DOHH2 (cell line): ENCODE measurements at regions not wholly inside any gene's neighbourhood (a gene's known extent, or its start where the extent isn't known, plus 50 kb on each side); places are given as distances from the start of the nearest gene placed in this dataset.

Experiments
- H3F3A ChIP-seq: fragments of 200-600 bp; sonication (generic), shearing (Covaris generic); 2 replicates; pipeline ENCODE4 v1.6.0; 2016; ENCODE audit warnings: antibody characterized with exemption, mild to moderate bottlenecking; ENCODE audit not compliant: control insufficient read depth, insufficient read depth
- H3K27ac ChIP-seq: fragments of 200-600 bp; sonication (generic); 2 replicates; pipeline ENCODE4 v1.5.1; 2014; ENCODE audit warnings: low read depth, mild to moderate bottlenecking, low read length, moderate library complexity
- H3K27me3 ChIP-seq: fragments of 200-600 bp; sonication (generic); 2 replicates; pipeline ENCODE4 v1.6.1; 2014; ENCODE audit warnings: mild to moderate bottlenecking, low read length, mixed read lengths; ENCODE audit not compliant: control insufficient read depth
- H3K36me3 ChIP-seq: fragments of 200-600 bp; sonication (generic); 2 replicates; pipeline ENCODE4 v1.6.1; 2014; ENCODE audit warnings: mild to moderate bottlenecking, low read length, moderate library complexity, mixed read lengths; ENCODE audit not compliant: control insufficient read depth
- H3K4me1 ChIP-seq: fragments of 200-600 bp; sonication (generic); 2 replicates; pipeline ENCODE4 v1.6.1; 2014; ENCODE audit warnings: mild to moderate bottlenecking, low read length, mixed read lengths; ENCODE audit not compliant: control insufficient read depth
- H3K4me2 ChIP-seq: fragments of 200-600 bp; sonication (generic); 2 replicates; pipeline ENCODE4 v1.6.0; 2014; ENCODE audit warnings: mild to moderate bottlenecking, low read length, moderate library complexity
- H3K4me3 ChIP-seq: fragments of 200-600 bp; sonication (generic); 2 replicates; pipeline ENCODE4 v1.5.1; 2014; ENCODE audit warnings: mild to moderate bottlenecking, low read length, mixed read lengths
- H3K79me2 ChIP-seq: fragments of 200-600 bp; sonication (generic); 2 replicates; pipeline ENCODE4 v1.6.1; 2014; ENCODE audit warnings: mild to moderate bottlenecking, low read length, mixed read lengths; ENCODE audit not compliant: control insufficient read depth
- H3K9me2 ChIP-seq: fragments of 200-600 bp; sonication (generic); replicated peaks from 2 replicates; pipeline ENCODE4 v1.6.1; 2014; ENCODE audit warnings: mild to moderate bottlenecking, low read length, mixed read lengths; ENCODE audit not compliant: control insufficient read depth
- H3K9me3 ChIP-seq: fragments of 200-600 bp; sonication (generic); 2 replicates; pipeline ENCODE4 v1.6.1; 2014; ENCODE audit warnings: antibody characterized with exemption, low read length, mixed read lengths; ENCODE audit not compliant: control insufficient read depth, insufficient read depth
- H4K20me1 ChIP-seq: fragments of 200-600 bp; sonication (generic); 2 replicates; pipeline ENCODE4 v1.6.0; 2014; ENCODE audit warnings: low read depth, mild to moderate bottlenecking, antibody characterized with exemption, low read length, moderate library complexity; ENCODE audit not compliant: control insufficient read depth, insufficient read depth
- EZH2phosphoT487 ChIP-seq: fragments of 200-600 bp; sonication (generic); IDR thresholded peaks from 2 replicates; pipeline ENCODE4 v1.6.1; 2017; ENCODE audit warnings: borderline replicate concordance, mild to moderate bottlenecking, antibody characterized with exemption, low read length, moderate library complexity, mixed read lengths
- TF ChIP-seq, protein P1 (sequence below): fragments of 200-600 bp; sonication (generic); IDR thresholded peaks from one replicate; pipeline ENCODE4 v1.5.1; 2014; ENCODE audit warnings: antibody characterized with exemption, mild to moderate bottlenecking, low read depth, low read length; ENCODE audit not compliant: poor library complexity, severe bottlenecking

DNA sequence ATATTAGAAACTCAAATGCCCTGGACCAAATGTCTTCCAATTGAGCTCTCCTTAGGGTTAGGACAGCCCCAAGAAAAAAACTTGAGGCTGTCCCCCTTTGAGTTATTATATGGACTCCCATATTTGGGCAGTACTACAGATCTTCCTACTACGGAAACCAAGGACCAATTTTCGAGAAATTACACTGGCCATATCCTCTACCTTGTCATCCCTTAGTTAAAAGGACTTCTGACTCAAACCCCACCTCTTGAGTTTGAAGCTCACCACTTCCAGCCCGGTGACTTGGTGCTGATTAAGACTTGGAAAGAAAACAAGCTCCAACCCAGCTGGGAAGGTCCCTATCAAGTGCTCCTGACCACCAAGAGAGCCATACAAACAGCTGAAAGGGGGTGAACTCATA lies 497.0 kb upstream of the GRAMD2B start:
- H3K4me1 ChIP-seq: peaks cover 14% of the 10 kb centered on the region
- H3K9me3 ChIP-seq: peaks cover 5% of the 10 kb centered on the region; the same call in 1 of the 2 replicates
- H3K9me2 ChIP-seq: no peaks in the 10 kb centered on the region
- H4K20me1 ChIP-seq: no peaks in the 10 kb centered on the region
- no peaks in the 10 kb centered on the region for H3K27me3 ChIP-seq
- H3K79me2 ChIP-seq: no peaks in the 10 kb centered on the region
- H3K27ac ChIP-seq: no peak overlapping the region
- H3K4me2 ChIP-seq: no peak overlapping the region
- no peaks in the 10 kb centered on the region for H3F3A ChIP-seq
- no peaks in the 10 kb centered on the region for H3K36me3 ChIP-seq
- H3K4me3 ChIP-seq: no peak overlapping the region
- TF ChIP-seq, protein P1, sequence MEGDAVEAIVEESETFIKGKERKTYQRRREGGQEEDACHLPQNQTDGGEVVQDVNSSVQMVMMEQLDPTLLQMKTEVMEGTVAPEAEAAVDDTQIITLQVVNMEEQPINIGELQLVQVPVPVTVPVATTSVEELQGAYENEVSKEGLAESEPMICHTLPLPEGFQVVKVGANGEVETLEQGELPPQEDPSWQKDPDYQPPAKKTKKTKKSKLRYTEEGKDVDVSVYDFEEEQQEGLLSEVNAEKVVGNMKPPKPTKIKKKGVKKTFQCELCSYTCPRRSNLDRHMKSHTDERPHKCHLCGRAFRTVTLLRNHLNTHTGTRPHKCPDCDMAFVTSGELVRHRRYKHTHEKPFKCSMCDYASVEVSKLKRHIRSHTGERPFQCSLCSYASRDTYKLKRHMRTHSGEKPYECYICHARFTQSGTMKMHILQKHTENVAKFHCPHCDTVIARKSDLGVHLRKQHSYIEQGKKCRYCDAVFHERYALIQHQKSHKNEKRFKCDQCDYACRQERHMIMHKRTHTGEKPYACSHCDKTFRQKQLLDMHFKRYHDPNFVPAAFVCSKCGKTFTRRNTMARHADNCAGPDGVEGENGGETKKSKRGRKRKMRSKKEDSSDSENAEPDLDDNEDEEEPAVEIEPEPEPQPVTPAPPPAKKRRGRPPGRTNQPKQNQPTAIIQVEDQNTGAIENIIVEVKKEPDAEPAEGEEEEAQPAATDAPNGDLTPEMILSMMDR: no peak
- TF ChIP-seq EZH2phosphoT487: no peak

DNA sequence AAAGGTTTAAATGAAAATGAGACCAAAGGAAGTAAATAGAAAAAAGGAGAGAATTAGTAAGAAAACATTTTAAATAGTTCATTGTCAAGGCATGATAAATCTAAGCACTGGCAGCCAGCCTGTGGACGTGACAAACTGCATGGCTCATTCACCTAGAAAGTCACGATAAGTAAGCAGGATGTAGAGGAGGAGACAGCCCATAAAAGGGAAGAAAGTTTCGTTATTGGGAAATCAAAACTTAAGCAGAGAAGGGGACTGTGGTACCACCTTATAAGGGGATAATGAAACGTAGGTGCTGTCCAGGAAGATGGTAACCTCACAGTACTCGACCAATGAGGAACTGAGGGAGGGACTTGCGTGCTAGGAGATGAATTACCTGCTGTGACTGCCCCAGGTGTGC lies 494.5 kb upstream of the GRAMD2B start:
- Histone ChIP-seq H3K4me1 (peaks cover 14% of the 10 kb centered on the region), H3K4me2 (0 out of 2 replicates have a peak overlapping the region, but pooled peaks have one; percentile 26), H3K4me3 (no peak overlapping the region), H3K9me2 (no peaks in the 10 kb centered on the region), H3K27me3 (no peaks in the 10 kb centered on the region), H3K27ac (no peak overlapping the region), H3F3A (no peaks in the 10 kb centered on the region), H3K36me3 (no peaks in the 10 kb centered on the region), H3K9me3 (peaks cover 5% of the 10 kb centered on the region; the same call in 1 of the 2 replicates), H4K20me1 (no peaks in the 10 kb centered on the region), H3K79me2 (no peaks in the 10 kb centered on the region)
- no peak for TF ChIP-seq EZH2phosphoT487
- TF ChIP-seq, protein P1: no peak

DNA sequence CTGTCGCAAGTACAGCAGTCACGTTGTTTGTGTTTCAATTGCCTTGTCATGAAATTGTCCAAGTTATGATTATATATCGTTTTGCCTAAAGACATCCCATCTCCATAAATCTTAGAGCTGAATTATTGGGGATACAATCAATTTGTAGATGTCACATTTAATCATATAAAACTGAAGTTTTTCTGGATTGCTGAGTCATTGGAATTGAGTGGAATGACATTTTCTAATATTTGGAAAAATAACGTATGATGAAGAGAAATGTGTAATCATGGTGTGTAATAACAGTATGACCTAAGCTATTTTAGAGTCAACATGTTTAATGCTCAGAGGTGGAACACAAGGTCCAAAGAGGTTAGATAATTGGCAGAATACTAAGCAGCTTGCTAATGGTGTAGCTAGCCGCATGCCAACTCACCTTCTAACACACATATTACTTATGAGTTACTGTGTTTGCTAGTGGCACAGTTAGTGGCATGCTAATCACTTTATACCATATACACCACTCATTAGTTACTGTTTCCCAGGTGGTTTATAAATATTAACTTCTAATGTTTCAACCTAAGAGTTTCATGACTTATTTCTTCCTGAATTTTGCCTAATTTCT lies 473.1 kb upstream of the GRAMD2B start:
- H3K4me1 ChIP-seq: no peaks in the 10 kb centered on the region
- H3K79me2 ChIP-seq: no peaks in the 10 kb centered on the region
- H3K36me3 ChIP-seq: no peaks in the 10 kb centered on the region
- H3K27ac ChIP-seq: no peak overlapping the region
- TF ChIP-seq, protein P1: no peak
- H3K4me2 ChIP-seq: no peak overlapping the region
- no peaks in the 10 kb centered on the region for H4K20me1 ChIP-seq
- no peaks in the 10 kb centered on the region for H3F3A ChIP-seq
- no peaks in the 10 kb centered on the region for H3K9me2 ChIP-seq
- H3K4me3 ChIP-seq: no peak overlapping the region
- no peaks in the 10 kb centered on the region for H3K9me3 ChIP-seq
- H3K27me3 ChIP-seq: no peaks in the 10 kb centered on the region

DNA sequence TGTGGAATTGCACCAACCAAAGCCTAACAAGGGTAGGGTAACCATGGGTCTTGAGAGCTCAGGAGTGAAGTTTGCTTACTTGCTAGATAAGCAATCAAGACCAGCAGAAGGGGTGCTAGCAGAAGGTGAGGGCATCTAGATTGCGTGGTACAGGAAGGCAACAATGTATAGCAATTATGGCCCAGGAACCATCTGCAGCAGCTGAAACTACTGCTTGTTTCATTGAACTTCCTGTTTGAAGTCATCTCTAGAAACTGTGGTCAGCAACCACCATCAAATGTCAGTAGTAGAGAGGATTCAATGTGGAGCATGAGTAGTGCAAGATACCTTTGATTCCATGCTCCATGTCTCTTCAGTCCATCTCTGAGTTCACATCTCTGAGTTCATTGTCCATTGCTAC lies 462.1 kb upstream of the GRAMD2B start:
- H3K27me3 ChIP-seq: no peaks in the 10 kb centered on the region
- H3K9me3 ChIP-seq: no peaks in the 10 kb centered on the region
- no peaks in the 10 kb centered on the region for H3K36me3 ChIP-seq
- TF ChIP-seq, protein P1: no peak
- TF ChIP-seq EZH2phosphoT487: no peak
- H4K20me1 ChIP-seq: no peaks in the 10 kb centered on the region
- no peak overlapping the region for H3K27ac ChIP-seq
- no peaks in the 10 kb centered on the region for H3F3A ChIP-seq
- no peak overlapping the region for H3K4me3 ChIP-seq
- H3K9me2 ChIP-seq: no peaks in the 10 kb centered on the region
- H3K4me1 ChIP-seq: no peaks in the 10 kb centered on the region
- H3K79me2 ChIP-seq: no peaks in the 10 kb centered on the region
- no peak overlapping the region for H3K4me2 ChIP-seq
